ENCODE measurements at regions not wholly inside any gene's neighbourhood (a gene's known extent, or its start where the extent isn't known, plus 50 kb on each side); places are given as distances from the start of the nearest gene placed in this dataset.
A peak's percentile ranks its signal among the peaks of the same experiment; 100 is the strongest.
"Not testable (repeated sequence)": the region's sequence is repeated elsewhere in the genome, so short reads cannot be mapped to it uniquely, and the experiment has no call there.

DNA sequence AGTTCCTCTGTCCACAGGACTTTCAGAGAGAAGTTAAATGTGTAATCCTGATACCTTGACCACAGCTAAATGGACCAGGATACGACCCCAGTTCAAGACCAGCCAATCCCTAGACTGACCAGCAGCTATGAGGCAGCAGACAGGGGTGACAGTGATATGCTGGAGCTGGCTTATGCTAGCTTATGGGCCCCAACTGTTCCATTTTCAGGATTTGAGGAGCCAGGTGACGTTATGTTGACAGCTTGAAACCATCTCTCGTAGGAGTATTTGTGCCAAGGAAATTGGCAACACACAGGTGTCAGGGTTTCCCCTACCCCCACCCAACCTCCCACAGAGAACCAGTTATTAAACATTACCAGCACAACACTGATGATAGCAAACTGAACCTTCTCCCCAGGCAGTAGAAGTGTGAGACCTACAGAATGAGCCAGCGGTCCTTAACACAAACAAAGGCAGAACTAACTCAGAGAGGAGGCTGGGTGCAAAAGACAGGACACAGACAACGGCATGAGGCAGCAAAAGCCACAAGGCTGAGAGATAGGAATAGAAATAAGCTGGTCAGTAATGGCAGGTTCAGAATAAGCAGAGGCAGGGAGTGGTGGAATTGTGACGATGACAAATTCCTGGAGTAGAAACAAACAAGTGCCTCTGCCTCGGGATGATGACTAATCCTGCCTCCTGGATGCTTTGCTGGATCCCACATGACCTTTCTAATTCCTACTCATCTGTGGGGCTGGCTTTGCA, 85.6 kb upstream of the CPEB2 start:
- DNase-seq (ENCODE audit: low spot score) = peak; percentile 95

DNA sequence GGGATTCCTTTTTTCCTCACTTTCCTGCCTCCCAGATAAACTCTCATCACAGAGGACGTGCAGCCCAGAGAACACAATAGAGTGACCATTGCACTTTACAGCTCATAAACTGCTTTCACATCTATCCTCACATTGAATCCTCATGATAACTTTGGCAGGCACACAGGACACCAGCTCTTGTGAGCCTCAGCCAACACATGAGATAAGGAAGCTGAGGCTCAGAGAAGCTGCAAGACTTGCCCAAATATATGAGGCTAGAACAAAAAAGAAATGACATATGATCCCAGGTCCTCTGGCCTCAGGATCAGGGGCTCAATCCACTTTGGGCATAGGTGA, 85.0 kb upstream of the CPEB2 start:
- DNase-seq (ENCODE audit: low spot score) = no peak

DNA sequence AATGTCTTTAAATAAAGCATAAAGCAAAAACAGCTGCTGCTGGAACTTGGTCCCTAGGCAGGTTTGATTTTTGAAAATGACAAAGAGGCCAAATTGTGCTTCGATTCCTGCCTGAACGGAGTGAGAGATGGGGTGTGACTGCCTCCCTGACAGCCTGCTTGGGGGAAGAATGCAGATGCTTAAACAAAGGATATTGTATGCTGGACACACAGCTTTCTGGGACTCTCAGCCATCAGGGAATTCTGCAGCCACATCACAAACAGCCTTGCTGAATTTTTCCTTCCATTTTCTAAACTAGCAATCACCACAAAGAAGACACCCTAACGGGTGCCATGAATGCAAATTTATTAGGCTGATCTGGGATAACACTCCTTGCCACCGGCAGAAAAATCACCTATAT, 83.9 kb upstream of the CPEB2 start:
- DNase-seq (ENCODE audit: low spot score) = no peak

DNA sequence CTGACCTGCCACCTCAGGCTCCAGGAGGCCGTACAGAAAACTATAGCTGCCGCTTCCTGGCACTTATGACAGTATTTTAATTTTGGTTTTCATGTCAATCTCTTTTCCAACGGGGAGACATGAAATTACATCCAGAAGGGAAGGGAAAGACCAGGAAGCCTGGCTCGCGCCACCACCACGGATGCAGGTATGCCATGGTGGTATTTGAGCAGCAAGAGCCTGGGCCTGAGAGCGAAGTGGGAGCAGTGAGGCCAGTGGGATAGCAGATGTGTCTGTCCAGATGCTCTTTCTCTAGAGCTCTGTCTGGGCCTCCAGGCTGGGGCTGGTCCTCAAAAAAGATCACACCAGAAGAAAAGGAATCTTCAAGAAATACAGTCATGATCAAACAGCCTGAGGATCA, 82.5 kb upstream of the CPEB2 start:
- DNase-seq (ENCODE audit: low spot score) = no peak

DNA sequence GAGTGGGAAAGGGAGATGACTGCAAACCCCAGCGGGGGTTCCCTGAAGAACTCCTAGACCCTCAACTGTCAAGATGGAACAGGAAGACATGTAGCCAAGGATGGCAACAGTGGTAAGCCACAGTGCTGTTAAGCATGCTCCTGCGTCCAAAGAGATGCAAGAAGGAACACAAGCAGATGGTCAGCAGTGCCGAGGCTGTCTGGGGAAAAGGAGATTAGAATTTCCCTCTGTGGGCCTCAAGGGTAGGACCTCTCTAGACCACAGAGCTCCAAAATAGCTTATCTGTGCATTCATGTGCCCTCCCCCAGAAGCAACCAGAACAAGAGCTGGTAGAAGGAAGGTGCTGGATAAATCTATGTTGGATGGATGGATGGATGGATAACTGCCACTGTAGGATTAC, 82.0 kb upstream of the CPEB2 start:
- no peak for DNase-seq (ENCODE audit: low spot score)

DNA sequence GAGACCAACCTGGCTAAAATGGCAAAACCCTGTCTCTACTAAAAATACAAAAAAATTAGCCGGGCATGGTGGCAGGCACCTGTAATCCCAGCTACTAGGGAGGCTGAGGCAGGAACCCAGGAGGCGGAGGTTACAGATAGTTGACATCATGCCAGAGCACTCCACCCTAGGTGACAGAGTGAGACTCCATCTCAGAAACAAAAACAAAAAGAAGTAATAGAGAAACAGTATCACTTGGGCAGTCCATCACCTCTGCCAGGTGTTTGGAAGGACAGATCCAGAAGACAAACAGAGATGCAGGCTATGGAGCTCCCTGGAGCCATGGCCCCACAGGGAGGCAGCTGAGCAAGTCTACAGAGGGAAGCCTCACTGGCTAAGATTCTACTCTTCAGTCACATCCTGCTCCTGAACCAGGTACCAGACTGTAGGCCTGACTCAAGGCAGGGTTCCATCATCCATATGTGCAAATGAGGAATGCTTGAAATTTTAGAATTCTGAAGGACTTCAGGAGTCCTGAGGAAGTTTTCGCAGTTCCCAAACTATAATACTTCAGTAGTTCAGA, 81.4 kb upstream of the CPEB2 start:
- no peak for DNase-seq (ENCODE audit: low spot score)

DNA sequence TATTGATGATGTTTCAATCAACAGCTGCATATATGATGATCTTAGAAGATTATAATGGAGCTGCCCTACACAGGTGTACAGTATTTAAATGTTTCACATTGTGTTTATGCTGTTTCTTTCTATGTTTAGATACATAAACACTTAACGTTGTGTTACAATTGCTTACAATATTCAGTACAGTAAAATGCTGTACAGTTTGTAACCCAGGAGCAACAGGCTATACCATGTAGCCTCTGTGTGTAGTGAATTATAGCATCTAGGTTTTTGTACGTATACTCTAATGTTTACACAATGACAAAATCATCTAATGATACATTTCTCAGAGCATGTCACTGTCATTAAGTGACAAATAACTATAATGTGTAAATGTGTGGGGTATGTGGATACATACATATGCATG, 80.5 kb upstream of the CPEB2 start:
- DNase-seq (ENCODE audit: low spot score) = not testable (repeated sequence)

DNA sequence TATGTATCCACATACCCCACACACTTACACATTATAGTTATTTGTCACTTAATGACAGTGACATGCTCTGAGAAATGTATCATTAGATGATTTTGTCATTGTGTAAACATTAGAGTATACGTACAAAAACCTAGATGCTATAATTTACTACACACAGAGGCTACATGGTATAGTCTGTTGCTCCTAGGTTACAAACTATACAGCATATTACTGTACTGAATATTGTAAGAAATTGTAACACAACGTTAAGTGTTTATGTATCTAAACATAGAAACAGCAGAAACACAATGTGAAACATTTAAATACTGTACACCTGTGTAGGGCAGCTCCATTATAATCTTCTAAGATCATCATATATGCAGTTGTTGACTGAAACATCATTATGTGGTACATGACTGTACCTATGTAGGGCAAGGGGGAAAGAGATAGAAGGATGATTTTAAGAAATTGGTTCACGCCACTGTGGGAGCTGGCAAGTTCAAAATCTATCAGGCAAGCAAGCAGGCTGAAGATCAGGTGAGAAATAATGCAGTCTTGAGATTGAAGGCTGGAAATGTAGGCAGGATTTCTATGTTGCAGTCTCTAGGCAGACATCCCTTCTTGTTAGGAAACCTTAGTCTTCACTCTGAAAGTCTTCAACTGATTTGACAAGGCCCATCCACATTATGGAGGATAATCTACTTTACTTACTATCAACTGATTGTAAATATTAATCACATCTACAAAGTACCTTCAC, 78.0 kb upstream of the CPEB2 start:
- no peak for DNase-seq (ENCODE audit: low spot score)

DNA sequence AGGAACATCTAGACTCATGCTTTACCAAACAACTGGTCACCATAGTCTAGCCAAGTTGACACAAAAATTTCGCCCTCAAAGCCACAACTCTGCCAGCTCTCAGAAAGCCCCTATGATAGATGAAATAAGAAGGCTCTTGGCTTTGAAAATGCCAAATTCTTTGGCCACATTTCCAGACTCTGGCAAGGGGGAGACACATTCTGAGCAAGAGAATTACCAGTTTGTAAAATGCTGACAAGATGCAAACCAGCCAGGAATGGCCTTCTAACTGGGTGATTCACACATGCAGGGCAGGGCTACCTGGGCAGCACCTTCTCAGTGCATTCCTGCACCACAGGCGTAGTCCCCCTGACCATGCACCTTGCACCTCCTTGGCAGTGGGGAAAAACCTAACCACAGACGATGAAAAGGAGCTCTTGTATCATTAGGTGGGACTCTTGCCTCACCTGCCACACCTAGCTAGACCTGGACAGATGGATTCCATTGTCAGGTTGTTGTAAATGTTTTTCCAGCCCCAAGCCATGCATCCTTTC, 77.4 kb upstream of the CPEB2 start:
- peak; percentile 54 for DNase-seq (ENCODE audit: low spot score)

DNA sequence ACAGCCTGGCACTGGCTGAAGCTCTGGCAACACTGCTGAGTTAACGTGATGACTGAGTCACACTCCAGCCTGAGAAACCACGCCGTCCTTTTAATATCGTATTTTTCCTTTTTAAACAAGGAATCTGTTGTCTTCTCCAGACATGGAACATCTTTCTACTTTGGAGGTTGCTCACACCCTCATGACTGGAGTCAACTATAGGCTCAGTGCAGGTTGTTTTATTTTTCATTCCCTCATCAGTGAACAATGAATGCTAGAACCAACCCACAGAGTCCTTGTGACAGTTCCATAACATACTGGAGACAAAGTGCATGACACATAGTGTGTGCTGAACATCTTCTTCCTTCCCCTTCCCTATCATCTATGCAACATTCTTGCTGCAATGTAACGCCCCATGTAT, 76.8 kb upstream of the CPEB2 start:
- DNase-seq (ENCODE audit: low spot score) = no peak

DNA sequence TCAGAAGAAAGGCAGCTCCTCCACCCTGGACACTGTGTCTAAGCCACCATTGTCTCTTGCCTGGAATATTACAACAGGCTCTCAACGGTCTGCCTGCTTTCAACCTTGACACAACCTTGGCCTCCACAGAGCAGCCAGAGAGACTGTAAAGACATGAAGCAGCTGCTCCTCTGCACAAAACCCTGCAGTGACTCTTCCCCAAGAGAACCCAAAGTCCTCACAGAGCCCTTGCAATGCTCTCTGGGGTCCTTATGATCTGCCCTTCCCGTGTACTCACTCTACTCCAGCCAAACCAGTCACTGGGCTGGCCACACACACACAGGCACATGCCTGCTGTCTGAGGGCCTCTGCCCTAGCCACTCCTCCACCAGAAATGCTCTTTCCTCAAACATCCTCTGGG, 75.9 kb upstream of the CPEB2 start:
- DNase-seq (ENCODE audit: low spot score) = no peak

DNA sequence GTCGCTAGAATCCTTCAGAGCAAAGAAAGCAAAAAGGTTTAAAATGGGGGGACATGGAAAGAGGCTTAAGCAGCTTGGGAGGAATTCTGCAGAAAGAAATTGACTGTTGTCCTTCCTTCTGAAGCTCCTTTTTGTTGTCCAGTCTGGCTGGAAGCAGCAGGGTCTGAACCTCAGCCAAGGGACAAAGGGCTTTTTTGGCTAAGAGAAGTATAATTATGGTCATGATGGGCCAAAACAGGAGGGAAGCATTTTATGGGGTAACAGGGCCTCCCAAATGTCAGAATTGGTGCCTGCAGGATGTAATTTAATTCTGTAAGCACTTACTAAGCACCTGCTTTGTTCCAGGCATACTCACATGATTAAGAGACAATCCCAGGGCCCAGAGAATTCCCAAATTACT, 74.2 kb upstream of the CPEB2 start:
- no peak for DNase-seq (ENCODE audit: low spot score)

DNA sequence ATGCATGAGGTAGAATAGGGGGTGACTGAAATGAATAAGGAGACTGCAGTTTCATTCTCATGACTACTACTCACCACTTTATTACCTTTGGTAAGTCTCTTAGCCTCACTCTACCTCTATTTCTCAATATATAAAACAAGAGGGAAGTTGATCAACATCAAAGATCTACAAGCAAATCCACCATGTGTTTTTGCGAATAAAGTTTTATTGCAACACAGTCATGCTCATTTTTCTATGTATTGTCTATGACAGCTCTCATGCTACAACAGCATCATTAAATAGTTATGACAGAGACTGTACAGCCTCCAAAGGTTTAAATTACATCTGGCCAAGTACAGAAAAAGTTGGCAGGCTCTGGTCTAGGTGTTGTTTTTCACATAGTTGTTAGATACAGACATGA, 72.6 kb upstream of the CPEB2 start:
- no peak for DNase-seq (ENCODE audit: low spot score)

DNA sequence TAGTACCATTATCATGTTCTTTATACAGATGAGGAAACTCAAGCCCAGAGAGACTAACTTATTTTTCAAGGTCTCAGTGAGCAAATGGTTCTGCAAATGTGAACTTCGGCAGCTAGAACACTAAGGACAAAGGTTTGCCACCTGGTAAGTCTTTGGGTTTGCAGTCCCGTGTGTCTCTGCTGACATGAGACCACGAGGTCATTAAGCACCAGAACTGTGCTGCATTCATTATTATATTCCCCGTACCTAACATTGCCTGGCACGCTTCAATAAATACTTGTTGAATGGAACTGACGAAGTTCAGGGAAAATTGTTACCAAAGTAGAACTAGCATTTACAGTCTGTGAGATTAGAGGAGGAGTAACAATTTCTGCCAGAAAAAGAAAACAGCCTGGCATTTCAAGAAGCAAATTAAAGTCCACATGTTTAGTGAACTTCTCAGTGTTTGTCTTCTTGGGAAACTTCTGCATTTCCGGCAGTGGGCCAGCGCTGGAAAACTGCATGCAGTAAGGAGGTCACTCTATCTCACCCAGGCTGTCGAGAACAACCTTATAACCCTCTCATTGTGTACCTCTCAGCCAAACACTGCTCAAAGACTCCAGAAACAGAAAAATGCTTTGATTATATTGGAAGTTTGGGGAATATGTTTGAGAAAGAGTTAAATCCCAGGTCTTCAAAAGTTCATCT, 67.4 kb upstream of the CPEB2 start:
- DNase-seq (ENCODE audit: low spot score) = no peak

DNA sequence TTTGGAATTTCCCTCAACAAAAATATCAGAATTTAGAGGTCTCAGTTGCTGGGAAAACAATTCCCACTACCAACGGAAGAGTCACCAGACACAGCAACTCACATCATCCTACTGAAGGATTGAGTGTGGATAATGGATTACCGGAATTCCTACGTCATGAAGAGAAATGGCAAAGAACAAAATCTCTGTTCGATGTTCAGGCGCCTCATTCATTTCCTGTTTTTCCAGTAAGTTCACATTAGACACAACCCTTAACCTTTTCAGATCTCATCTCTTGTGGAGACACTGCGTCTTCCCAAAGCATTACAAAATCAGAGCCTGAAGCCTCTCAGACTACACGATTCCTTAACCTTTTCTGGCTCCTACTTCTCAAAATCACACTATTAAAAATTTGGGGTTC, 58.5 kb upstream of the CPEB2 start:
- no peak for DNase-seq (ENCODE audit: low spot score)

DNA sequence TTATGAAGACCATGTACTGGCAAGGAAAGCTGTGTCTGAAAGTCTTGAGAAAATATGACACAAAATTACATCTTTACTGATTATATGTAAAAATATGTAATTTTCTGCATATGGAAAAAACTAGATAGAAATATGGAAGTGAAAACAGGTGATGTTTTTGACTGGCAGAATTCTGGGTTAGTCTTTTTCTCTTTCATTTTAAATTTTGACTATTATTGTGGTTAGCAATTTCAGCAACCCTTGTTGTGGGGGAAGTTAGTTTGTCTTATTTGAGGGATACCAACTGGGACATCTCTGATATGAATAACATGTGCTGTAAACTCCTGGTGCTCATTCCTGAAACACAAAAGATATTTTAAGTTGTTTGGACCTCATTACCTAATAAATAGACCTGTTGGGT, 49.9 kb upstream of the CPEB2 start:
- DNase-seq (ENCODE audit: low spot score) = no peak
